Urothelium cell line (cell line): ENCODE measurements at regions not wholly inside any gene's neighbourhood (a gene's known extent, or its start where the extent isn't known, plus 50 kb on each side); places are given as distances from the start of the nearest gene placed in this dataset.
A peak's percentile ranks its signal among the peaks of the same experiment; 100 is the strongest.
"Not testable (repeated sequence)": the region's sequence is repeated elsewhere in the genome, so short reads cannot be mapped to it uniquely, and the experiment has no call there.

Experiments used
- DNase-seq: peaks from one replicate; pipeline ENCODE4 v3.0.0; 2011; ENCODE audit warnings: low spot score, mixed read lengths
- FAIRE-seq: peaks from 2 replicates; lab custom pipeline; 2011; peaks lifted over from hg19 to GRCh38; lab: Jason Lieb, UNC

- FAIRE-seq, DNase-seq: not testable (repeated sequence)
Measured at GRCh38 chr6:139980631-139981030, 606.2 kb upstream of the CITED2 start.

- DNase-seq (no peak), FAIRE-seq (no peak)
Measured at GRCh38 chr6:139979021-139979725, 604.7 kb upstream of the CITED2 start.

- DNase-seq (peak; percentile 23), FAIRE-seq (no peak)
Measured at GRCh38 chr6:139977887-139978332, 603.5 kb upstream of the CITED2 start.

GRCh38 chr6:139973669-139974344 lies 599.4 kb upstream of the CITED2 start:
- FAIRE-seq (no peak), DNase-seq (no peak)

DNA sequence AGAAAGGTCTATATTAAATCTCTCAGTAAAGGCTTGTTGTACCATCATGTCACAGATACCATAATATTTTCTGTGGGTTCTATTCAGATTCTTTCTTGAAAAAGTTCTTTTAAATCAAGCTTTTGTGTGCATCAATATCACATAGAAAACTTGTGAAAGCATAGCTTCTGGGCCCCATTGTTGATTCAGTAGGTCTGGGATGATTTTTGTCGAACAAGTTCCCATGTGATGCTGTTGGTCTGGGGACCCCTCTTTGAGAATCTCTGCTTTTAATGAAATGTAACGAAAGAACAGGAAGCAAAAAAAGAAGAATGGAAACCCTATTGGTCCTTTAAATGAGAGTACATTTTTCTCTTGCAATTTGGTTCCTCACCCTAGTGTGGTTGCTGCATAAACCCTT lies 597.7 kb upstream of the CITED2 start:
- DNase-seq (no peak), FAIRE-seq (no peak)

DNA sequence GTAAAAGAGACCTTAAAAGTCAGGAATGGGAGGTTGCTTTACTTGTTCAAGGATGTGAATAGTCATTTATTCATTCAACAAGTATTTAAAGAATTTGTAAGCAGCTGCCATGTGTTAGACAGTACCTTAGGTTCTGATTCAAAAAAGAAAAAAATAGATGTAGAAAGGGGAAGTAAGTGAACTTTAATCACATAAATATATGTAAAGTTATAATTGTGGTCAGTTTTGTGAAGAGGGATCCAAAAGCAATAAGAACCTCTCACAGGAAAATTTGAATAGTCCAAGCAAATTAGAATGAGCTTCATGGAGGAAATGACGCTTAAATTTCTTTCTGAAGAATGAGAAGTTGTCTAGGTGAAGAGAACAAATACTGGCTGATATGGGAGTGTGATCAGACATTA lies 596.1 kb upstream of the CITED2 start:
- FAIRE-seq, result no peak
- no peak for DNase-seq

GRCh38 chr6:139967497-139967896 lies 593.0 kb upstream of the CITED2 start:
- no peak for DNase-seq
- no peak for FAIRE-seq

- no peak for FAIRE-seq
- DNase-seq, result no peak
Measured at GRCh38 chr6:139965393-139965792, 590.9 kb upstream of the CITED2 start.

GRCh38 chr6:139964737-139965136 lies 590.3 kb upstream of the CITED2 start:
- FAIRE-seq (no peak), DNase-seq (no peak)

DNA sequence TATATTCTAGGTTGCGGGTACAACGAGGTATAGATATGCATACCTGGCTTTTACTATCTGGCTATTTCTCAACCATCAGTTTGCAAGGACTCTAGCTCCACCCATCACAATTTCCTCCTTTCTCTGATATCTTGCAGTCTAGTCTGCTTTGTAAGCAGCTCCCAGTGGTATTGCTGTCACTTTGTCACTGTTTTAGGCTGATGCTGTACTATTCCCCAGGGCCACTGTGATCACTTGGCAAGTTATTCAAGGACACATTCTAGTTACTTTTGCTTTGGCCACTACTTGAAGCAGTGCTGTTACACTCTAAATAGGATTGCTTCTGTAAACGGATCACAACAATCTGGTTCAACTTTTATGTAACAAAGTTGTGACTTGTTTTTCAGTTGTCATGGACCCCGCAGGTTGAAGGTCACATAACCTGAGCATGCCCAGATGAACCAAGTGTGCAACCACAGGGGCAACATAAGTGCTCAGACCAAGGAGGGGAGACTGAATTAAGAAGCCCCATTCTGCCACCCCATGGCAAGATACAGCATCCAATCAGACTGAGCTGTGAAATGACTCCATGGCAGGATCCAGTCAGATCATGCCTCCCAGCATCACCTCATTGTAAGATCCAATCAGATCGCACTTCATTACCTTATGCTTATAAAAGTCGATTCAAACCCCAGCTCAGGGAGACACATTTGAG lies 588.4 kb upstream of the CITED2 start:
- FAIRE-seq (no peak), DNase-seq (no peak)

GRCh38 chr6:139961190-139961589 lies 586.7 kb upstream of the CITED2 start:
- no peak for DNase-seq
- no peak for FAIRE-seq

DNA sequence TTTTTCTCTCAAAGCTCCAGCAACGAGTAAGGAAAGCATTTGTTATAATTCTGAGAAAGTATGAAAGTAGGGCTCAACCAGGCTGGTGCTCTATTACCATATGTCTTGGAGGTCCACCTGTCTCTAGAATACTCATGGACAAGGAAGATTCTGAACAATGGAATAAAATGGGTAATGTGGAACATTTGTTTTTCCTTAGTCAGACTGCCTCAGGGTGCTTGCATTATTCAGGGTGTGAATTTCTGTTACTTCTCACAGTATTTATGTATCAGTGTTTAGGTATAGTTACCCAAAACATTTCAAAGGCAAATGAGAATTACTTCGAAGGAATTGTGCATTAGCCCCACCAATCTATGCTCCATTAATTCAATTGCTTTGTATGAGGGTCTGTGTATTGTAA lies 586.2 kb upstream of the CITED2 start:
- FAIRE-seq (no peak), DNase-seq (no peak)

- DNase-seq (no peak), FAIRE-seq (no peak)
Measured at GRCh38 chr6:139955366-139956155, 581.1 kb upstream of the CITED2 start.

DNA sequence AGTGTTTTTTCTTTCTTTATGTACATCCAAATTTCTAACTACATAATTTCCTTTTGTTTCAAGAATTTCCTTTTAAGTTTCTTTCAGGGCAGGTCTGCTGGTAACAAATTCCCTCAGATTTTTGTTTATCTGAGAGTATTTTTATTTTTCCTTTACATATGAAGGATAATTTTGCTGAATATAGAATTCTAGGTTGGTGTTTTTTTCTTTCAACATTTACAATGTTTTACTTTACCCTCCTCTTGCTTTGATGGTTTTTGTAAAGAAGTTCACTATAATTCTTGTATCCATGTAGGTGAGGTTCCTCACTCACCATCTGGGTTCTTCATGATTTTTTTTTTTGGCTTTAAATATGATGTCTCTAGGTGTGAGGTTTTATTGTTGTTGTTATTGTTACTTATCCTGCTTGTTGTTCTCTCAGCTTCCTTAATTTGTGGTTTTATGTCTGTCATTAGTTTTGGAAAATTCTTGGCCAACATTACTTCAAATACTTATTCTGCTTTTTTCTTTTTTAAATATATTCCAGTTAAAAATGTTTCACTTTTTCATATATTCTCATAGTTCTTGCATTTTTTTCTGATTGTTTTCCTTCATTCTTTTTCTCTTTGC lies 580.1 kb upstream of the CITED2 start:
- no peak for FAIRE-seq

GRCh38 chr6:139953780-139954179 lies 579.3 kb upstream of the CITED2 start:
- not testable (repeated sequence) for FAIRE-seq, DNase-seq

More for the DNA sequence above, 580.1 kb upstream of the CITED2 start:
- DNase-seq, result no peak

- FAIRE-seq (no peak), DNase-seq (no peak)
Measured at GRCh38 chr6:139951172-139951571, 576.7 kb upstream of the CITED2 start.

DNA sequence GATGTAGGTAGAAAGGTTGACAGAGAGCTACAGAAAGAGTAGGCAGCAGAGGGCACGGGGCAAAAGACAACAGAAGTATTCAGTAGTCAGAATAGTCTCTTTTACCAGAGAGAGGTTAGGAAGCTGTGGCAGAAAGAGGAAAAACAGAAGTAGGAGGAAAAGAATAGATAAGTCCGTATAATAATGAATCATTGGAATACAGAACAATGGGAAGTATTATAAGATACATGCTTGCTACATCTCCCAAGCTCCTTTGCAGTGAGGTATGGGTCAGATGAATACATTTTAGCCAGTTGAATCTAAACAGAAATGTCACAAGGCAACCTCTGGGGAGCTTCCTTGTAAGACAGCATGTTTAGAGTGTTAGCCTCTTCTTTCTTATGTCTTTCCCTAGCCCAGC lies 570.5 kb upstream of the CITED2 start:
- FAIRE-seq (no peak), DNase-seq (no peak)

GRCh38 chr6:139944131-139944530 lies 569.7 kb upstream of the CITED2 start:
- FAIRE-seq (no peak), DNase-seq (no peak)

GRCh38 chr6:139943391-139943790 lies 568.9 kb upstream of the CITED2 start:
- DNase-seq (peak; percentile 65), FAIRE-seq (no peak)

- DNase-seq, result no peak
- no peak for FAIRE-seq
Measured at GRCh38 chr6:139942331-139942730, 567.9 kb upstream of the CITED2 start.

- FAIRE-seq, result no peak
- no peak for DNase-seq
Measured at GRCh38 chr6:139941826-139942225, 567.4 kb upstream of the CITED2 start.
